Parathyroid adenoma (tissue), 2 donors: ENCODE measurements at regions not wholly inside any gene's neighbourhood (a gene's known extent, or its start where the extent isn't known, plus 50 kb on each side); places are given as distances from the start of the nearest gene placed in this dataset.

Experiments
- H2AFZ ChIP-seq: fragments of 300-600 bp; sonication (generic); one replicate; pipeline ENCODE4 v1.7.0; 2017; ENCODE audit warnings: antibody characterized with exemption, mild to moderate bottlenecking
- H3K27ac ChIP-seq: fragments of 300-600 bp; sonication (generic); one replicate; pipeline ENCODE4 v1.7.0; 2017
- H3K27me3 ChIP-seq: fragments of 300-600 bp; sonication (generic); one replicate; pipeline ENCODE4 v1.7.0; 2017; ENCODE audit warnings: low read length; ENCODE audit not compliant: control insufficient read depth, insufficient read depth
- H3K36me3 ChIP-seq: fragments of 300-600 bp; sonication (generic); one replicate; pipeline ENCODE4 v1.7.0; 2017; ENCODE audit warnings: low read length; ENCODE audit not compliant: control insufficient read depth, insufficient read depth
- H3K4me1 ChIP-seq: fragments of 300-600 bp; sonication (generic); one replicate; pipeline ENCODE4 v1.7.0; 2017; ENCODE audit warnings: control low read depth
- H3K4me2 ChIP-seq: fragments of 300-600 bp; sonication (generic); one replicate; pipeline ENCODE4 v1.7.0; 2017; ENCODE audit warnings: low read length
- H3K4me3 ChIP-seq: fragments of 300-600 bp; sonication (generic); one replicate; pipeline ENCODE4 v1.7.0; 2017; ENCODE audit warnings: low read depth, low read length
- H3K79me2 ChIP-seq: fragments of 300-600 bp; sonication (generic); one replicate; pipeline ENCODE4 v1.7.0; 2017; ENCODE audit warnings: control low read depth
- H3K9ac ChIP-seq: fragments of 300-600 bp; sonication (generic); one replicate; pipeline ENCODE4 v1.7.0; 2017; ENCODE audit warnings: mild to moderate bottlenecking
- H3K9me3 ChIP-seq: fragments of 300-600 bp; sonication (generic); one replicate; pipeline ENCODE4 v1.7.0; 2017; ENCODE audit warnings: low read length; ENCODE audit not compliant: control insufficient read depth
- TF ChIP-seq, protein P1 (sequence below): fragments of 300-600 bp; sonication (generic); IDR thresholded peaks from one replicate; pipeline ENCODE4 v1.7.0; 2017; ENCODE audit warnings: antibody characterized with exemption, mild to moderate bottlenecking
- donor health status: primary hyperparathyroidism.

DNA sequence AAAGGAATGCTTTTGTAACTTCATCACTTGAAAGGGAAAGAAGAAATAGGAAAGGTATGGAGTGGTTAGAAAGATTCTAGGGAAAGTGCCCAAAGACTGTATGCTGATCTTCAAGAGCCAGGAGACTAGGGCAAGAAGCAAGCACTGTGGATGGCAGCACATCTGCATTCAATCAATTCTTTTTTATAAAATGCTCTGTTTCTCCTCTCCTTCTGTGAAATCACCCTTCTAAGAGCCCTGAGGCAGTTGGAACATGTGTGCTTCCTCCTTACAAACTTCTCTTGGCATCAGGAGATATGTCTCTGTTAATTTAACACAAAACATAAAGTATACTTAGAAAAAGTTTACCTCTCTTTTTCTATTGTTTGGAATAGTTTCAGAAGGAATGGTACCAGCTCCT lies 1162.2 kb upstream of the GJE1 start:
- Histone ChIP-seq H3K9me3 (no peaks in the 10 kb centered on the region), H3K4me2 (no peak overlapping the region)

DNA sequence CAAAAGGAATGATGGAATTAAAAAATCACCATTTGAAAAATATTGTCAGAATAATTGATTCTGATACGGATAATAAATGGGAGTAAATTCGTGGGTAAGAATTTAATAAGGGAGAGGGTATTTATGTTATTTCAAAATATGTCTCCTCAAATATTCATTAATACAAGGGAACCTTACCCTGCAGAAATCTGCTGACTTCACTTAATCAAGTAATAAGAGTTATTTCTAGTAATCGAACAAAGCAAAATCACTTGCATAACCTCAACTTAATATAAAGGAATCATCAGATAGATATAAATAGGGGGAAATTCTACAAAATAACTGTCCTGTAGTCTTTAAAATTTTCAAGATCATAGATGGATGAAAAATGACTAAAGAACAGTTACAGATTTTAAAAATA lies 1164.7 kb upstream of the GJE1 start:
- TF ChIP-seq, protein P1, sequence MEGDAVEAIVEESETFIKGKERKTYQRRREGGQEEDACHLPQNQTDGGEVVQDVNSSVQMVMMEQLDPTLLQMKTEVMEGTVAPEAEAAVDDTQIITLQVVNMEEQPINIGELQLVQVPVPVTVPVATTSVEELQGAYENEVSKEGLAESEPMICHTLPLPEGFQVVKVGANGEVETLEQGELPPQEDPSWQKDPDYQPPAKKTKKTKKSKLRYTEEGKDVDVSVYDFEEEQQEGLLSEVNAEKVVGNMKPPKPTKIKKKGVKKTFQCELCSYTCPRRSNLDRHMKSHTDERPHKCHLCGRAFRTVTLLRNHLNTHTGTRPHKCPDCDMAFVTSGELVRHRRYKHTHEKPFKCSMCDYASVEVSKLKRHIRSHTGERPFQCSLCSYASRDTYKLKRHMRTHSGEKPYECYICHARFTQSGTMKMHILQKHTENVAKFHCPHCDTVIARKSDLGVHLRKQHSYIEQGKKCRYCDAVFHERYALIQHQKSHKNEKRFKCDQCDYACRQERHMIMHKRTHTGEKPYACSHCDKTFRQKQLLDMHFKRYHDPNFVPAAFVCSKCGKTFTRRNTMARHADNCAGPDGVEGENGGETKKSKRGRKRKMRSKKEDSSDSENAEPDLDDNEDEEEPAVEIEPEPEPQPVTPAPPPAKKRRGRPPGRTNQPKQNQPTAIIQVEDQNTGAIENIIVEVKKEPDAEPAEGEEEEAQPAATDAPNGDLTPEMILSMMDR: no peak

More for the DNA sequence above, 1162.2 kb upstream of the GJE1 start:
- Histone ChIP-seq H3K27me3 (no peaks in the 10 kb centered on the region), H3K79me2 (no peaks in the 10 kb centered on the region), H3K36me3 (no peaks in the 10 kb centered on the region), H3K4me1 (no peaks in the 10 kb centered on the region), H2AFZ (no peak overlapping the region), H3K9ac (no peak overlapping the region), H3K27ac (no peak overlapping the region), H3K4me3 (no peak overlapping the region)
- TF ChIP-seq, protein P1: no peak

DNA sequence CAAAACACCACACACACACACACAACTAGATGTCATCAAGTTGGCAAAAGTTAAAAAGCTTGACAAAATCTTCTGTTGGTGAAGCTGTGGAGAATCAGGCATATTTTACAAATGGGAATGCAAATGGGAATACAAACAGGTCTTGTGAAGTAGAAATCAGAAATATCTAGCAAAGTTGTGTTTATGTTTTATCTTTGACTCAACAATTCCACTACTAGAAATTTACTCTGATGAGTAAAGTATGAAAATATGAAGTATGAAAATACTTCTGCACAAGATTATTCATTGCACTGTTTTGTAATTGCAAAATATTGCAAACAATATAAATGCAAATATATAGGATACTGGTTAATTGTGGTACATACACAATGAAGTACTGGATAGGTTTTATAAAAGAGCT lies 1166.0 kb upstream of the GJE1 start:
- Histone ChIP-seq H3K79me2 (no peaks in the 10 kb centered on the region), H3K27ac (no peak overlapping the region), H3K36me3 (no peaks in the 10 kb centered on the region), H3K9ac (no peak overlapping the region), H3K4me3 (no peak overlapping the region), H3K4me1 (no peaks in the 10 kb centered on the region), H3K27me3 (no peaks in the 10 kb centered on the region), H2AFZ (no peak overlapping the region), H3K4me2 (no peak overlapping the region), H3K9me3 (no peaks in the 10 kb centered on the region)
- TF ChIP-seq, protein P1: no peak

More for the DNA sequence above, 1164.7 kb upstream of the GJE1 start:
- Histone ChIP-seq H3K4me3 (no peak overlapping the region), H3K27me3 (no peaks in the 10 kb centered on the region), H3K79me2 (no peaks in the 10 kb centered on the region), H3K9ac (no peak overlapping the region), H3K36me3 (no peaks in the 10 kb centered on the region), H2AFZ (no peak overlapping the region), H3K9me3 (no peaks in the 10 kb centered on the region), H3K27ac (no peak overlapping the region), H3K4me1 (no peaks in the 10 kb centered on the region), H3K4me2 (no peak overlapping the region)

DNA sequence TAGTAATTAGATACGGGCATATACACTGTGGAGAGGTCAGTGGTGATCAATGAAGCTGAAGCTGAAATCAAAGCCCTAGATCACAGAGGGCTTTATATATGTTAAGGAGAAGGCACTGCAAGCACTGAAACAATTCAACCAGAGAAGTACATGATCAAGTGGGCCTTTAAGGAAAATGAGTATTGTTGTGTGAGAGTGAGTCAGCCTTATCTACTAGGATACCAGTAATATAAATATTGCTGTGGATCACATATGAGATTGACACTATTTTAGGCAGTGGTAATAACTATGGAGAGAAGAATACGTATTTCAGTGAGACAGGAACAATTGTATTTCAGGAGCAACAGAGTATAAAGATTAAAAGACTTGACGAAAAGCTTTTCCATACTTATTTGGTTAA lies 1172.2 kb upstream of the GJE1 start:
- H3K4me2 ChIP-seq: no peak overlapping the region
- H2AFZ ChIP-seq: no peak overlapping the region
- H3K27ac ChIP-seq: no peak overlapping the region
- no peaks in the 10 kb centered on the region for H3K79me2 ChIP-seq
- TF ChIP-seq, protein P1: no peak
- no peaks in the 10 kb centered on the region for H3K4me1 ChIP-seq
- H3K27me3 ChIP-seq: no peaks in the 10 kb centered on the region
- no peak overlapping the region for H3K9ac ChIP-seq
- H3K4me3 ChIP-seq: no peak overlapping the region
- H3K9me3 ChIP-seq: no peaks in the 10 kb centered on the region
- no peaks in the 10 kb centered on the region for H3K36me3 ChIP-seq

DNA sequence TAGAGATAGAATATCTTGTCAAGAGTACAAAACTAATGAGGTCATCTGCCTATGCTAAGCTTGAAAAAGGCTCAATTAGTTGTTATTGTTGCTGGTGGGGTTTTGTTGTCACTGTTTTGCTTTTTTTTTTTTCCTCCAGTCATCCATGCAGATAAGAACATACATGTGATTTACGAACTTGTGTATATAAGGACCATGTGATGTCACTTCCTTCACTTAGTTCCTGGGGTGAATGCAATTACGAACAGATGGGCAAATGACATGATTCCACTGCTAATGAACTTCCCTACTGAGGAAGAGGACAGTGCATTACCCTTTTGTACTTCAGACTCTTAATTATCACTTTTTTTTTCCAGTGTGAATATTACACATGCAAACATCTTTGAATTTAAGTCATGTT lies 1175.3 kb upstream of the GJE1 start:
- TF ChIP-seq, protein P1: no peak
- H3K4me1 ChIP-seq: no peaks in the 10 kb centered on the region
- no peak overlapping the region for H2AFZ ChIP-seq

More for the DNA sequence above, 1175.3 kb upstream of the GJE1 start:
- Histone ChIP-seq H3K9ac (no peak overlapping the region), H3K4me2 (no peak overlapping the region), H3K4me3 (no peak overlapping the region), H3K36me3 (no peaks in the 10 kb centered on the region), H3K27me3 (no peaks in the 10 kb centered on the region), H3K9me3 (no peaks in the 10 kb centered on the region), H3K27ac (no peak overlapping the region), H3K79me2 (no peaks in the 10 kb centered on the region)
